DMS53 treated with DMSO at 0.1 percent for 48 hours (cell line): ENCODE measurements at regions not wholly inside any gene's neighbourhood (a gene's known extent, or its start where the extent isn't known, plus 50 kb on each side); places are given as distances from the start of the nearest gene placed in this dataset.
"Not testable (repeated sequence)": the region's sequence is repeated elsewhere in the genome, so short reads cannot be mapped to it uniquely, and the experiment has no call there.

Experiments
- DNase-seq: peaks from one replicate; lab custom pipeline; 2025; ENCODE audit not compliant: unreplicated experiment; lab: John Stamatoyannopoulos, UW

DNA sequence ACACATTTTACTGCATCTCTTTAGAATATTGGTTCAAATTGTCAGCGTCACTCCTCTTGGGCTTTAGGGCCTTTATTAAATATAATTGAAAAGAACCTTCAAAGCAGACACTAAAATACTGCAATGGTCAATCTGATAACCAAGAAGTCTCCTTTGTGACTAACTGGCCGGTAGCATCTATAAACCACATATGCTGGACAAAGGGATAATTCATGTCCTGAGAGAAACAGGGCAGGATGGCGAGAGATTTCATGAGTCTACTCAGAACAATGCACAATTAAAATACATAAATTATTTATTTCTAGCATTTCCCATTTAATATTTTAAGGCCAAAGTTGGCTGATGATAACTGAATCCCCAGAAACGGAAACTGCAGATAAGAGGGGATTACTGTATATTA, 1083.4 kb upstream of the CDH18 start:
- no peak for DNase-seq

DNA sequence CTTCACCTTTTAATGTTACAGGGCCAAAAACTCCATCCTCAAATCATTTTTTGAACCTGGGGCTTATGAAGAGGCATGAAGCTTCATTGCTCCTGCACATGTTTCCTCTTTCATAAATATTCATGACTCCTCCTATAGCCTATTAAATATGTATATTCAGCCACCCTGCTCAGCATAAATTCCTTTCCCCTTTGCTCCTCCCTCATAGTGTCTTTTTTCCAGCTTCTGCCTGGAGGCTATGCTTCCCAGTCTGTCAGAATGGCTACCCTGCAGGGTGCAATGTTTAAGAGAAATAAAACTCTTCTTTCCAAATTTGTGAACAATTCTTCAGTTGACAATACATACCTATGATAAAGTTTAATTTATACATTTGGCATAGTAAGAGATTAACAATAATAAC, 1082.9 kb upstream of the CDH18 start:
- DNase-seq = no peak

DNA sequence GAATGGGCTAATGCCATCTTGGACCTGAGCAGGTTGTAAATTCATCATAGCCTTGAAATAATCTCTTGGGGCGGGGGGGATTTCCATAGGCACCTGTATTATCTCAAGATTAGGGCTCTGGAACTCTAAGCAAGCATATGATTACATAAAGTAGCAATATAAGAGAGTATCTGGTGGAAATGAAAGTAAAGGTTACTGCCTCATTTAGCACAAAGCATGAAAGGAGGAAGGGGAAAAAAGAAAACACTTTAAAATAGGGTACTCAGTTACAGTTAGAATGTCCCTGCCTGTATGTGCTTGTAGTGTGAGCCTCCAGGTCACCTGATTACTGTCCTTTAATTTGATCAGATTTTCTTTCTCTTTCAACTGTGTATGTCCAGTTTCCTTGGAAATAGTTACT, 1079.7 kb upstream of the CDH18 start:
- DNase-seq = no peak

DNA sequence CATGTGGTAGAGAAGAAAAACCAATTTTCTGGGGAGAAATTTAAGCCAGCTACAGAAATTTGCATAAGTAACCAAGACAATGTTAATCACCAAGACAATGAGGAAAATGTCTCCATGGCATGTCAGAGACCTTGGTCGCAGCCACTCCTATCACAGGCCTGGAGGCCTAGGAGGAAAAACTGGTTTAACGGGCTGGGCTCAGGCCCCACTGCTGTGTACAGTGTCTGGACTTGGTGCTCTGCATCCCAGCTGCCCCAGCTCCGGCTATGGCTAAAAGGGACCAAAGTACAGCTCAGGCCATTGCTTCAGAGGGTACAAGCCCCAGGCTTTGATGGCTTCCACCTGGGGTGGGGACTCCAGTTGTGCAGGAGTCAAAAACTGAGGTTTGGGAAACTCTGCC, 1075.1 kb upstream of the CDH18 start:
- DNase-seq = no peak

DNA sequence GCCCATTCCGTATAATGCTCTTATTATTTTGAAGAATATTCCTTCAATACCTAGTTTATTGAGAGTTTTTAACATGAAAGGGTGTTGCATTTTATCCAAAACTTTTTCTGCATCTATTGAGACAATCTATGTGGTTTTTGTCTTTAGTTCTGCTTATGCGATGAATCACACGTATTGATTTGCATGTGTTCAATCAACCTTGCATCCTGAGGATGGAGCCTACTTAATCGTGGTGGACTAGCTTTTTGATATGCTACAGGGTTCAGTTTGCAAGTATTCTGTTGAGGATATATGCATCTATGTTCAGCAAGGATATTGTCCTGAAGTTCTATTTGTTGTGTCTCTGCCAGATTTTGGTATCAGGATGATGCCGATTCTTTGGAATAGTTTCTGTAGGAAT, 1070.3 kb upstream of the CDH18 start:
- no peak for DNase-seq

DNA sequence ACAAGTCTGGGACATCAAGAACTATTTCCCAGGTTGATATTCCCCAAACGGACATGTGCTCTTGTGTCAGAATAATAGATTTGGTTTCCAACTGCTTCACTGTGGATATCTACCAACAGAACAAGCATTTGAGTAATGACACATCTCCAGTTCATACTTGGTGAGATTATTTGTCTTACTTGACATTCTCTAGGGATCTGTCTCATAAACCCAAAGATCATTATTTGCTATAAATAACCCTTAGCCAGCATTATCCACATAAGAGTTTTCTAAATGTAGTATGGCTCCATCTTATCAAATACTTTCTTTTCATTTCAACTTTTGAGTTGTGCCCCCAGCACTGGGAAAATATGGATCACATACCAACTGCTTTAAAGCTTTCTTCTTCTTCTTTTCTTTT, 1063.9 kb upstream of the CDH18 start:
- no peak for DNase-seq

DNA sequence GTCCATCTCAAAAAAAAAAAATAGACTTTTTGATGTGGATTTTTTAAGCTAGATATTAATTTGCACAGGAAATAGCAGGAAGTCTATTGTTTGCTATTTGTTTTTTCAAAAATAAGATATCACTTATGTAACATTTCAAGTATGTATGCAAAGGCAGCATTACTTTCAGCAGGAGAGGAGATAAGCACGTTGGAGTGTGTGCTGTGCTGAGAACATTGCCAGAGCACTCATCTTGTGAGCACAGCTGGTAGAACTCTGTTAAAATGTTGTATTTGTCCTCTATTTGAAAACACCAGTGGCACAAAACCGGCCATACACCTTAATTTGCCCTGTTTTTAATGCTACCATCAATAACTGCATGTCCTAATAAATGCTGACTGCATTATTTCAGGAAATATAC, 1061.9 kb upstream of the CDH18 start:
- peak; percentile 91 for DNase-seq

DNA sequence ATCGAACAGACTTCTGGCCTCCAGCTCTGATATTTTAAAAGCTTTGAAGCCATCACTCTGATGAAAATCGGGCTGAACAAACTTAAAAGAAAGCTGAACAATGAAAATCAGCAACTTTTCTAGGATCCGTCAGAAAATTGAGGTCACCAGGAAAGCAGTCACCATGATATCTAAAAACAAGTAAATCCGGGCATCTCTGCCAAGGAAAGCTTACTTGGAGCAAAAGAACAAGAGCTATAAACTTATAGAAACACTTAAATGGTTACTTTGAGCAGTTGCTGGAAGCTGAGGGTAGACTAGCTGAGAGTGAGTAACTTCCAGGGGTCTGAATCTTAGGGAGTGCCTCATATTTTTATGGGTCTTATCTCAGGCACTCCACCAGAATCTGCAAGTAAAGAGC, 1043.0 kb upstream of the CDH18 start:
- DNase-seq = no peak

DNA sequence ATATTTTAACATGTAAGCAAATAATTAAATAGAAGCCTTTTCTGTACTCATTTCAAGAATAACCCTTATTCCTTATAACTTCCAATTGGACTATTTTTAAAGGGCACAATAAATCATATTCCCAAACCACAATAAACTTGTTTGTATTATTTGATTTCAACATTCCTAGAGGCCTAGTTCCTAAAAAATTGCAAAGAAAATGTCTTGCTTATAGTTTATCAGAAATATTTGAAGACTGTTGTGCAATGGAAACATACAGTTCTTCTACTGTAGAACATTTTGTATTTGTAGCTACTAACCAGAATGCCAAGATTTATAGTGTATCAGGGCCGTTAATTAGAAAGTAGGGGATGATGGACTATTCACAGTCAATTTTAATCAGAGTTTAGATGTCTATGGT, 1037.0 kb upstream of the CDH18 start:
- no peak for DNase-seq

DNA sequence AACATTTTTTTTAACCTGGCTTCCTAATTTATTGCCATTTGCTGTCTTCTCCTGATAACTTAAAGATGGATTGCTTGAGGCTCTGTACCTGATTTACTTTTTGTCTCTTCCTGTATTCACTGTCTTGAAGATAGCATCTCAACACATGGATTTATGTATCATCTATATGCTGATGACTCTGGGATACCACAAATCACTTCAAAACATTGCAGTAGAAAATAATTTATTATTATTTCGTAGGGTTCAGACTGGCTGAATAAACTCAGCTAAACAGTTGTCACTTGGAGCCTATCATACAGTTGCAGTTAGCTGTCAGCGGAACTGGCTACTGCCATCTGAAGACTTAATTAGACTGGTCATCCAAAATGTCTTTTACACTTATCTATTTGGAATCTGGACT, 1025.2 kb upstream of the CDH18 start:
- no peak for DNase-seq

DNA sequence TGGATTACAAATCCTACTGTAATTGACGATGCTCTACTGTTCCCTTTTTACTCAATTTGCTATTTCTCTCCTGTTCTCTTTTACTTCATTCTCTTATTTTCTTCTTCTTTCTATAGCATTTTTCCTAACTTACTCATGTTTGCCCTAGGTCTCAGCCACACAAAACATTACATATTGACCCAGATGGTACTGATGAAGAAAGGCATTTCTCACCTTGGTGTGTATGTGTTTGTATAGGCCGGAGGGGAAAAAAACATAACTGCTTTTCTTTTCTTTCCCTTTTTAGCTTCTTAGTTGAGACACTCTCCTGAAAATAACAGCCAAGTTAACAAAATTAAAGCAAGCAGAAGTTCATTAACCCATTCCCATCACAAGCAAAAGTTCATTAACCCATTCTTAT, 1019.8 kb upstream of the CDH18 start:
- DNase-seq = no peak

DNA sequence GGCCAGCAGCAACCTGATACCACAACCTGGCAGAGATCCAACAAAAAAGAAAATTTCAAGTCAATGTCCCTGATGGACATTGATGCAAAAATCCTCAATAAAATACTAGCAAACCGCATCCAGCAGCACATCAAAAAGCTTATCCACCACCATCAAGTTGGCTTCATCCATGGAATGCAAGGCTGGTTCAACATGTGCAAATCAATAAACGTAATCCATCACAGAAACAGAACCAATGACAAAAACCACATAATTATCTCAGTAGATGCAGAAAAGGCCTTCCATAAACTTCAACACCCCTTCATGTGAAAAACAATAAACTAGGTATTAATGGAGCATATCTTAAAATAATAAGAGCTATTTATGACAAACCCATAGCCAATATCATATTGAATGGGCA, 1000.9 kb upstream of the CDH18 start:
- DNase-seq = not testable (repeated sequence)

DNA sequence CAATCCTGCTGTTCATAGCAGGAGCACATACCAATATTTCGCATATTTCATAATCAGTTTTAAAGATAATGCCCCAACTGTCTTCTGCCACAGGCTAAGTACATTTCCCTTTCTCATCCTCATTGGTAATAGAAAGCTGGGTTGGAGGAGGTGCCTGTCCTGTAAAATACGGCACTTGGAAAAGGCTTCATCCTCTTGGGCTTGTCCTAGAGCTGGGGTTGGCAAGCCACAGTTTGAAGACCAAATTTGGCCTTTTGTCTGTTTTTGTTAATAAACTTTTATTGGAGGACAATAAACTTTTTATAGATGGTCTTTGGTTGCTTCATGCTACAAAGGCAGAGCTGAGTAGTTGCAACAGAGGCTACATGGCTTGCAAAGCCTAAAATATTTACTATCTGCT, 997.8 kb upstream of the CDH18 start:
- no peak for DNase-seq

DNA sequence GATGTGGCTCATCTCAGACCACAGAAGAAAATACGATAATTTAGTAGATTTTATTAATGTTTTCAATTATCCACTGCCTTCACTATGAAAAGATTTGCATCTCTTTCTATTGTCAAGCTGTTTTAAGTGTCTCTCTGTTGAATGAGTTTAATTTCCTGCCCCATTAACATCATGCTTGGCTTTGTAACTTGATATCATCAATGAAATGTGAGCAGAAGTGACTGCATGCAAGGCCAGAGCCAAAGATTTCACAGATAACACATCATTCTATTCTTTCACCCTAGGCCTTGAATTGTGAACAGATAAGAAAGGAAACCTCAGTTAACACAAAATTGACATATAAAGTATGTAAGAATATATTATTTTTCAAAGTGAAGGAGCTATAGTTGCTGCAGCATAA, 986.4 kb upstream of the CDH18 start:
- DNase-seq = peak; percentile 86

DNA sequence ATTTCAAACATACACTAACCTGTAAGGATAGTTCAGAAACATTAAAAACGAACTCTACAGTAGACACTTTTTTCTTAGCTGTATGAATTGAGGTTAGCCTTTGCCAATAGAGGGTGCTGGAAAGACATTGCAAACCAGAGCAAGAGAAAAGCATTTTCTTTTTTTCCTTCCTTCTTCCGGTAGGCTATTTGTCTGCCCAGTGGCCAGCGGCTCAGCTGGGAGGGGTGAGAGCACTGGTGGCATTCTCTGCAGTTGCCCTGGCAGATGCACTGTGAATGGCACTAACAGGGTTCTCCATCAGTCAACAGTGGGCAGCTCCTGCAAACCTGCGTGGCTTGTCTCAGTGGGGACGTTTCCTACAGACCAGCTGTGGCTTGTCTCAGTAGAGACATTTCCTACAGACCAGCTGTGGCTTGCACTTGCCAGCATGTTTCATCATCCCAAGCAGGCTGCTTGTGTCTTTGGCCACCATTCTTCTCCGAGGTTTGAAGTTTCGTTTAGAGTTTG, 984.5 kb upstream of the CDH18 start:
- DNase-seq = peak; percentile 97

DNA sequence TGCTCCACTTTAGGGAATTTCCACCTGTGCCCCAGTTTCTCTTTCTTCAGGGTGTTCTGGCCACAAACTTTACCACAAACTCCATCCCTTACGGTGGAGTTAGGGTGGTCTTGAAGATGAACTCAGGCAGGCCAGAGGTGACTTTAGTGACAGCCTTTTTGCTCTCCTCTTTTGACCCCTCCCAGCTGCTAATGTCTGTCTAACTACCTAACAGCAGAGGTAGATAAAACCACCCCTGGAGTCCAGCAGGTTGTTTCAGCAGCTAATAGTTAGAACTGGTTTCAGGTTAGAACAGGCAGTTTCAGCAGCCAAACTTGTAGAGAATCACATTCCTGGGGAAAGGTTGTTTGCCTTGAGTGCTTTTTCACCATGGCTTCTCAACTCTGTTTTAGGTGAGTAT, 971.3 kb upstream of the CDH18 start:
- DNase-seq = no peak

DNA sequence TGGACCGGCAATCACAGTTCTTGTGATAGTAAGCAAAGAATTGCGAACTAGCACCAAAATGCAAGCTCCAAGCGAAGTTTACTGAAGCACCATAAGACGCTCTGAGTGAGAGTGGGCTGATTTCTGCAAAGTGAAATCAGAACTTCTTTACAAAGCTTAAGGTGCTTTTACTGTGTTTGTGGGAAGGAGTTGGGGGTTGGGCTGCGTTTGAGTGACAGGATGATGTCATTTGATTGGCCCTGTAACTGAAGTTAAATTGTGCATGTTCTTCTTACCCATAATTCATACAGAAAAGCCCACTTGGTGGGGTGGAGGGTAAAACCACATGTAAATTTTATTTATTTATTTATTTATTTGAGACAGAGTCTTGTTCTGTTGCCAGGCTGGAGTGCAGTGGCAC, 970.6 kb upstream of the CDH18 start:
- no peak for DNase-seq

DNA sequence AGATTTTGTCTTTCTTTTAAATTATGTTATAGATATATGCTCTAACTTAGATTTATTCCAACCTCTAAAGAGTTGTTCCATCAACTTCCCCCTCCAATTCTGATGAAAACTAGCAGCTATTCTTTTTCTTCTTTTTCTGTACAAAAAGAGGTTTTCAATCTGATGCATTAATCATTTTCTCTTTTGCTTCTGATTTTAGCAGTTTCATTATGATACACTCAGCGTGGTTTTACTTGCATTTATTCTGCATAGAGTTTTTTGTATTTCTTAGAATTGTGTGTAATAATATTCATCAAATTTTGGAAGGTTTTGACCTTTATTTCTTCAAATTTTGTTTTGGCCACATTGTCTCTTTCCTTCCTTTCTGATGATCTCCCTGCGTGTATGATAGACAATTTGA, 968.1 kb upstream of the CDH18 start:
- DNase-seq = no peak

DNA sequence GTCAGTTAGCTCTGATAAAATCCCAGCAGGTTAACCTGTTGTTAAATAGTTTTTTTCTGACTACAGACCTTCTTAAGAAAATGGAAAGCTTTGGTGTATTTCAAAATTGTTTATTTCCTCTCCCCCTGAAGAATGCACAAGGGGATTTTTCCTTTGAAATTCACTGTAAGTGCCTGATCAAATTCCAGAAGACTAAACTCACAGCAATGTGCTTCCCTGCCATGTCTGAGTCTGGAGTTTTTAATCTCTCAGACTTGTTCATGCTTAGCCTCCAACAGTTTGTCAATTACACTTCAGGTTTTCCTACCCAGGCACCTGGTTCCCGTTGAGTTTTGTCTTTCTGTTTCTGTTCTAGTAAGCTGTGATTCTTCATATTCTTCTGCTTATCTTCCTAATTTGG, 961.6 kb upstream of the CDH18 start:
- DNase-seq = no peak

DNA sequence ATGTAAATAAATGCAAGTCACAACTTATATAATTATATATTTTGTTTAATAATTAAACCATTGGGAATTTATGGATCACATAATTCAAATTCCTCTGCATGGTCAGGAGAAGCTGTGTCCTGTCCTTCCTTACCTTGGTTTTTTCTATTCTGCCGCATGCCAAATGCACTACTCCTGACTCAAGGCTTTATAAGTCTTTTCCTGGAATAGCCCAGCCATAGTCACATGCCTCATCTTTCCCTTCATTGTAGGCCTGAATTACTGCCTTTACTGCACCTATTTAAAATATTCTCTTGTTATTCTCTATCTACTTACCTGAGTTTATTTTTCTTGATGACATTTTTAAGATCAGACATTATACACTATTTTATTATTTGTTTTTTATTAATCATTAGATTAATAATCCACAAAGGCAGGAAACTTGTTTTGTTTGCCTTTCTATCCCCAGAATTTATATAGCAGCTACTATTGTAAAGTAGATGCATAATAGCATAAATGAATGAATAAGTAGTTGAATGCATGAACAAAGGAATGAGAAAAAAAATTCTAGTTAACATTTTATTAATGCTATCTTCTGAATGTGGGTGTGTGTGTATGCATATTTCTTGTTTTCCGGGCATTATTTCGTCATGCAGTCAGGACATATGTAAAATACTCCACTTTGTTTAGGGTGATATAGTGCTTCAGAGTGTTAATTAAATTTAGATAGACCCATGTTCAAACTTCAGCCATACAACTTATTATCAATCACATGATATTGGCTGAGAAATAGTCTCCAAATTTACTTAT, 955.4 kb upstream of the CDH18 start:
- not testable (repeated sequence) for DNase-seq

DNA sequence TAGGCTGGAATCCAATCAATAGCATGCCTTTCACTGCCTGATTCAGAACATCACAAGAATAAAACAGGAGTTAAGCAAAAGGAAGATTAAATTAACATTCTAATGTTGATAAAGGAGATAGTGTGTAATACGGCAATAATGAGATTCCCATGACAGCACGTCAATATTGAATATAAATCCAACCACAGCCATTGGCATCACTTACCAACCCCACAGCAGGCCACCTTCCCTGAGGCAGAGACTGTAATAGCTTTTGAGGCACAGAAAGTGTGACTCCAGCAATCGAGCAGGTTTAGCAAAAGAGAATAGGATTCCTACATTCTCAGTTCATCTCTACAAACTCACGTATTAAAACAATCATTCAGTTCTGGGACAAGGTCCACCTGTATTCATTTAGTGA, 954.6 kb upstream of the CDH18 start:
- DNase-seq = not testable (repeated sequence)

DNA sequence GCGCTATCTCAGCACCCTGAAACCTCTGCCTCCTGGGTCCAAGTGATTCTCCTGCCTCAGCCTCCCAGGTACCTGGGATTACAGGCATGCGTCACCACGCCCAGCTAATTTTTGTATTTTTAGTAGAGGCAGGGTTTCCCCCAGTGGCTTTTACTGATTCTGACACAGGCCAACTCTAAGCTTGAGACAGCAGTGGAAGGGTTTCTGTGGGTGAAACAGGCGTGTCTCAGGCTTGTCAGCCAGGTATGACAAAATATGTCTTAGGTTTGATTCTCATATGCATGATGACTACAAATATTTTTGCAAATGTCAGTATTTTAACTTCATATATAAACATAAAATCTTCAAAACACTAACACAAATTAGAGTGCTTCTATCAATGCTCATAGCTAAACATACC, 952.8 kb upstream of the CDH18 start:
- not testable (repeated sequence) for DNase-seq

DNA sequence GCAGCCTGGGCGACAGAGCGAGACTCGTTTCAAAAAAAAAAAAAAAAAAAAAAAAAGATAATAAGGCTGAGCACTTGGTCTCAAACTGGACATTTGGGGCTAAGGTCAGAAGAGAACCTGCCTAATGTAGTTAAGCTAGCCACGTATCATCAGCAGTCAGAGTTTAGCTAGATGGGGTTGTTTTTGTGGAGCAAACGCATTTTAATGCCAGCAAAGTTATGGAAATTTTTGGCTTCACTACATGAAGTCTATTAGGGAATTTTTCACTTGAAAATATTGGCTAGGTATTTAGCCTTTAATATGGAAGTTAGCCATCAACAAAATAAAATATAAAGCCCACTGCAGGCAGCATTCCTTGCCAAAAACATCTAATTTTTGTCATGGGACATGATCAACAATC, 902.9 kb upstream of the CDH18 start:
- not testable (repeated sequence) for DNase-seq
